HG02981 (cell line): ENCODE measurements at regions not wholly inside any gene's neighbourhood (a gene's known extent, or its start where the extent isn't known, plus 50 kb on each side); places are given as distances from the start of the nearest gene placed in this dataset.

ENCODE experiments used
- ATAC-seq: cut with Tn5 transposase; IDR thresholded peaks from one replicate; pipeline ENCODE4 v1.9.1; 2021; ENCODE audit warnings: mild to moderate bottlenecking, moderate library complexity; ENCODE audit not compliant: unreplicated experiment

DNA sequence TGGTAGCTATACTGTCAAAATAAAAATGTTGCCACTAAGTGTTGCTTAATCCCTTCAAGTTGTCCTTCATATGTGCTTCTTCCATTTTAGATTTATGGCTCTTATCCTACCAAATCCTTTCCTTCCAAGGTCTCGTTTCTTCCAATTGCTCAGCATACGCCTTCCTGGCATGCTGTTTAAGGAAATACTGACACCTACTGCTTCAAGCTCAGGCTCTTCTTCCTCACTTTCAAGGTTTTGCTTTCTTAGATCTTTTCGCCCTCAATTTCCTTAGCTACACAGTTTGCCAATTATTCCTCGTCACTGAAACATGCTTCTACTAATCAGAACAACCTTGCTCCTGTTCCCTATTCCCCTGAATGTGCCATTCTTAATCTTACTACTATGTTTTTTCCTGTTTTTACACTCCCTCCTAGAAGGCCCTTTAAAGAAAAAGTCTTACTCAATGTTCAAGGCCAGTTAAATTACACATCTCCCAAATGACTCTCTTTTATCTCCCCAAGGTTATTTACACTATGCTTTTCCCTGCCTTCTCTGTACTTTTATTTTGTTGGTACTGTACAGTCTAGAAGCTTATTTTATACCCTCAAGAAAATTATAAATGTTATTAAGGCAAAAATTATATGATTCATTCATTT, 343.1 kb downstream of the MZT1 start:
- no peak for ATAC-seq

DNA sequence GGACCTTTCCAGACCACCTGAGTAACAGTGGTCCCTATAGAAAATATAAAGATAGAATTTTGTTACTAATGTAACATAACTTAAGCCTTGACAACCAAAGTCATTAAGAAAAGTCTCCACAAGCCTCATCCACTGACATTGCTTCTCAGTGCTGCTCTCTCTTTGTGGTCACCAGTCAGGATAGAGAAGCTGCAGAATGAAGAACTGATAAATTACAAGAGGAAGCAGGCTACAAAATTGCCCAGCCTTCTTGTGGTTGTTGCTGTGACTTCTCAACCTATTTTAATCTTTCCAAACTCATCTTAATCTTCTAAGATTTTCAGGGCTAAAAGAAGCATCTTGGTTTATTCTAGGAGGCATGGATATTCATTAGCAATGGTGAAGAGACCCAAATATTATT, 343.8 kb downstream of the MZT1 start:
- ATAC-seq = no peak

DNA sequence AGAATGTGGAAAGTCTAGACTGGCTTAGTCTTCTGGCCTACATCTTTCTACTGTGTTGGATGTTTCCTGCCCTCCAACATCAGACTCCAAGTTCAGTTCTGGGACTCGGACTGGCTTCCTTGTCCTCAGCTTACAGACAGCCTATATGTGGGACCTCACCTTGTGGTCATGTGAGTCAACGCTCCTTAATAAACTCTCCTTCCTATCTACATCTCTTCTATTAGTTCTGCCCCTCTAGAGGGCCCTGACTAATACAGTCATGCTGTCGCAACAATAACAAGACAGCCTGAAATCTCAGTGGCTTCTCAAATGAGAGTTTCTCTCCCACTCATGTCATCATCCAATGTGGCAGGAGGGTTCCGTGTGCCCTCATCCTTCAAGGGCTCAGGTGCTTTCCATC, 347.8 kb downstream of the MZT1 start:
- no peak for ATAC-seq

DNA sequence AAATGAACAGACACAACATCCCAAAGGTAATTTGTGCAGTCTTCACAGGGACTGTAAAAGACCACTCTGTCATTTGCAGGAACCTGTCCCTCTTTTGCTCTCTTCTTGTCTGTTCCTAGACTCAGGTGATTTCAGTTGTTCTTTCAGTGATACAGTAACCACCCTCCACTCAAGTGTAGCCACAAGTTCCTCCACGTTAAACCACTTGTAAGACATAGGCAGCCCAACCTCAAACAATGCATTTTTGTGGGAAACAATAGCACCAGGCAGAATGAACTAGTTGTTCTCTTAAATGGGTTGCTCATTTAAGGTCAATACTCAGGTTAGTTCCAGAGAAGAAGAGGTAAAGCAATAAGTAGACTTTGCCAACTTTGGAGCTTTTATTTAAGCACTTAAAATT, 359.4 kb downstream of the MZT1 start:
- ATAC-seq = no peak

DNA sequence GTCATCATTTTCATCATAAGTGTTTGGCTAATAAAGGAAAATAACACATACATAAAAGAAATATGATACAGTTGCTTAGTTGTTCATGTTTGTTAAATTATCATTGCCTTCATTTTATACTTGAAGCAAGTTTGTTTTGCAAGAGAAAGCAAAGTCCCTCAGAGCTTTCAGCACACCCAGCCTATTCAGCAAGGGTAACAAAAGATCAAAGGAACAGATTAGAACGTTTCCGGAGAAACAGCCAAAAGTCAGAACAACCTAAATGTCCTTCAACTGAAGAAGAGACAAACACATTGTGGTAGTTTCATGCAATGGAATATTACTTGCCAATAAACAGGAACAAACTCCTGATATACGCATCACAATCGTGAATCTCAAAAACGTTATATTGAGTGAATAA, 380.7 kb downstream of the MZT1 start:
- ATAC-seq = no peak

DNA sequence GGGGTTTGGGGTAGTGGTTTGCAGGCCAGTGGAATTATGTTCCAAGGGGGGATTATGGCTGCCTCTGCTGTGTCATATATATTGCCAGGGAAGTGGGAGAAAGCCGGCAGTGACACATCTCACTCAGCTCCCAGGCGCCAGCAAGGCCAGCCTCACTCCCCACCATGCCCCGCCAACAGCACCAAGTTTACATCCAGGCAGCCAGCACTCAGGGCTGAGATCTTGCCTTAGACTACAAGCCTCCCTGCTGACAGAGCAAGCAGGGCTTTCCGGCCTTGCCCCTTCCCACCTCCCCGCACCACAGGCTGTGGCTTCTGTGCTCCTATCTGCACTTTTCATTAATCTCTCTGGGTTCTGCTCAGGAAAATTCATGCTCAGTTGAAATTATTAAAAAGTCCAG, 385.1 kb downstream of the MZT1 start:
- ATAC-seq = no peak

DNA sequence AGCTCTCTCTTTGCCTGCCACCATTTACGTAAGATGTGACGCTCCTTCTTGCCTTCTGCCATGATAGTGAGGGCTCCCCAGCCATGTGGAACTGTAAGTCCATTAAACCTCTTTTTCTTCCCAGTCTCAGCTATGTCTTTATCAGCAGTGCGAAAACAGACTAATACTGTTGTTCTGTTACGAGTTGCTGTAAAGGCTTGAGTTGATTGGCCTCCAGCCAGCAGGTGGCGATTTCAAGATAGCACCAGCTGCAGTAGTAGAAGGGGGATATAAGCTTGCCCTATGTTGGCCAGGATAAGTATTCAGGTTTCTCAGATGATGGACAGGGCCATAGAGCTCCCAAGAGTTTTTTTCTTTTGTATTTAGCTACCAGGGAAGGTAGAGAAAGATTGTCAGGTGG, 385.5 kb downstream of the MZT1 start:
- ATAC-seq = no peak

DNA sequence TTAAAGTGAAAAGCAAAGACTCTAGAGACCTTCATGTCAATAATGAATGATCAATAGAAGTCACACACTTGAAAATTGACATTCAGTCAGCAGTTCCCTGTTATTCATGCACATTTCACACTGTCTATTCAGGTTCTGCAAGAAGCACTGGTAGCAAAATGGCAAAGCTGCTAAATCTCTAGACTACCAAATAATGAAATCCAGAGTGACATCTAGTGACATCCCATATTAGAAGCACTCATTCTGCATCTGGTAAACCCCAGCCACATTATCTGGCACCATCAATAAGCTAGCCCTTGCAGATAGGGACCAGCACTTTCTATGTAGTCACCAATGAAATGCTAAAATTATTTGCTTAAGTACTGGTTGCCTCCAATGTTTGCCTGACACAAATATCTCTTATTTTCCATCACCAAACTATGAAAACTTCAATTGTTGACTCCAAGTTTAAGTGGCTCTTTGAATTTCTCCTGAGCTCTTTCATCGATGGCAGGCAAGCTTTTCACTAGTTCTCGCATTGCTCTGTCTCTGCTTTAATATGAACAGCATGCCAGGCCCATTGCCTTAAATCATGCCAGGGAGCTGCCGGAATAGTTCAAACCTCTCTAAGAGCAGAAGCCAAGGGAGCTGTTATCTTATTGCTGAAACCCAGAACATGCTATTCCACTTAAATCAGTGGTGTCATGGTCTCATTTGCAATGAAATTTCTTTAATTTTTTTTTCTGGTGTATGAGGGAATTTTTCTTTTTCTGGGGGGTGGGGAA, 409.9 kb downstream of the MZT1 start:
- no peak for ATAC-seq

DNA sequence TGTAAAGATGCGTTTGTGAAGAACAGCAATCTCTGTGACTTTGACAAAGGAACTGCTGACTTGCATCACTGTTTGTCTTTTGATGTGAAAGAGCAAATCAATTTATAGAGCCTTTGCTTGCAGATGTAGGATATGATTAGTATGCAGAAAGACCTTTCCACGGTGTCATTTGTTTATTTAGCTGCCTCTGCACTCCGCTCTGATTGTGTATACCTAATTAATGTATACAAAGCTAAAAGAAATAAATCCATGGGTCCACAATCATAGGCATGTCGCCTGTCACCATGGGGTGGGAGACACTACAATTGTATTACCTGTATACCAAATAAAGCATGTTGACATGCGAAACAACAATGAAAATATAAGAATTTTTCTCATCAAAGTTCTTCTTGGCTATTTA, 410.7 kb downstream of the MZT1 start:
- no peak for ATAC-seq

DNA sequence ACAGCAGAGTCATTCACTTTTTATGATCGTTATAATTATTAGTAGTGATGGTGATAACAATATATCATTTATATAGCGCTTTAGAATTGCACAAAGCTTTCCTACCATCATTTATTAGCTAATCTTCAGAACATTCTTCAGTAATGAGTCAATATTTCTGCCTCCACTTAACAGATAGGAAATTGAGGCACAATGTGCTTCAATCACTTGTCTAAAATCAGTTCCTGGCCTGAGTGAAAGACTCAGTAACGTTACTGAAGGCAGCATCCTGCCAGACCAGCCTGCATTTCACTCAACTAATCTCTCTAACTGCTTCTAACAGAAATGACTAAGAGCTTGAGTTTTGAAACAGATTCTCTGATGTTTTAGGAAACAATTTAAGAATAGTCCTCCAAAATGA, 412.1 kb downstream of the MZT1 start:
- ATAC-seq = no peak

DNA sequence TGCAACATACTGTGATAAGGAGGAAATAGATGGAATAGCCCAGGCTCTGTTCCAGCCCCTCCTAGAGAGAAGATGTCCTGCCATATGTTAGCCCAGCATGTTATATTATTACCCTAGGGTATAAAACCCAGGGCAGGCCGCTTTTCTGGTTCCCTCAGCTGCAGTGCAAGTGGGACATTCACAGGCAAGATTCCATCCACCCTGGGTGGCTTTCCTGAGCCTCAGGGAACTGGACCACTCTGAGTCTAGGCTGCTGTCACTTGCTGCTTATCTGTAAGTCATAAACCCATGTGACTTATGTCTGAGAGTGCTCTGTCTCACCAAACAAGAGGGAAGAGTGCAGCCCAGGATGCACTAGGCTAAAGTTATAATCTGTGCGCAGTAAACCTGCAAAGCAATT, 413.2 kb downstream of the MZT1 start:
- no peak for ATAC-seq

DNA sequence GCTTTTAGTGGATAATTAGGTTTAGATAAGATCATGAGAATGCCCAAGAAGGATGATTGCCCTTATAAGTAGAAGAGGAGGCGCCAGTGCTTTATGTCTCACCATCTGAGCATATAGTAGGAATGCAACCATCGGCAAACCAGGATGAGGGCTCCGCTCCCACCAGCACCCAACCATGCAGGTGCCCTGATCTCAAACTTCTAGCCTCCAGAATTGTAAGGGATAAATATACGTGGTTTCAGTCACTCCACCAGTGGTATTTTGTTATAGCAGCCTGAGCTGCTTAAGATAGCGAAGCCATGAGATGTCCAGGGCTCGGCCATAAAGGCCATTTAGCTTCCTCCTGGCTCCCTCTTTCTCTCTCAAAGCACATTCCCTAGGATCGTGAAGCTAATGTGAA, 413.9 kb downstream of the MZT1 start:
- ATAC-seq = no peak

DNA sequence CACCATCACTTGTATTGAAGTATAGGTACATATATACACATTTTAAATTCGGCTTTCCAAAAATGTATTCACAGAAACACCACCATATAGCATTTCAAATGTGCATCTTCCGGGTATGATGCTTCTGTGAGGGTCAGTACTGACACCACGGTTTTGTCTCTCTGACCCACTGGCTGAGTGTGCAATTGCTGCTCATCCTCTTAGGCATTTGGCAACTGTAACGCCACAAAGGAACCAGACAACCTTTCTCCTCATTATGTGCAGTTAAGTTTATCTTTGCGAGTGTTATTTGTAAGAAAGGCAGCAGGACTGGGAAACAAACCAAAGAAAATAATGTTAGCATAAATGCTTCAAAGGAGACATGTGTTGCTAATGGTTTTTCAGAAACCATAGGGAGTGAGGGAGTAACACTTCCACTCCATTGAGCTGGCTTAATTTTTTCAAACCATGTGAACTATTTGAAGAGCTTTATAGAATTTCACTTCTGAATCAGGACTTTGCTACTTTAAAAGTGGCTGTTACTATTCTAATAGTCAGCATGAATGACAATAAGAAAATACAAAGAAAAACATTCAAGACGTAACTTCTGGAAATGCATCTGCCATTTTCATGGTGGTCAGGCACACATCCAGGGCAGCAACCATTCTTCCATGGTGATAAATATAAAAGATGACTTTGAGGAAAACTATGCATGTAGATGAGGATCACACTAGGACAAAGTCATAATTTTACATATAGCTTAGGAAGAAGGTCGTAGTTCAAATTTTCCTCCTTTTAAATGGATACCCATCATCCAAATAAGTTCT, 423.3 kb downstream of the MZT1 start:
- ATAC-seq = no peak

DNA sequence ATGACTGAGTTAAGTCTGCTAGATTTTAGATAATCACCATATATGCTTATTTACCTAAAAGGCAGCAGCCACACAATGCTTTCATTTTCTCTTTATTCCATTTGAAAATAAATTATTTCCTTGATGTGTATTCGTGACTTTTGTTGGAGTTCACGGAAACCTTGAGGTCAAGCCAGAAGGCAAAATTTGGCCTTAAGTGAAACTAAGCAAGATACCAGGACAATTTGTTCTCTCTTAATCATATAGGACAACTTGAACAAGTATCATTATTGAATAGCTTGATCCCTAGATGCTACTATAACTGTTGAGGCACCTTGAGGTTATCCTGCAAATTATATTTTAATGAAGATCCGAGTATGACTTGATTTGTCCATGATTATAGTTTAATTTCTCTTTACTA, 429.2 kb upstream of the DACH1 start:
- no peak for ATAC-seq

DNA sequence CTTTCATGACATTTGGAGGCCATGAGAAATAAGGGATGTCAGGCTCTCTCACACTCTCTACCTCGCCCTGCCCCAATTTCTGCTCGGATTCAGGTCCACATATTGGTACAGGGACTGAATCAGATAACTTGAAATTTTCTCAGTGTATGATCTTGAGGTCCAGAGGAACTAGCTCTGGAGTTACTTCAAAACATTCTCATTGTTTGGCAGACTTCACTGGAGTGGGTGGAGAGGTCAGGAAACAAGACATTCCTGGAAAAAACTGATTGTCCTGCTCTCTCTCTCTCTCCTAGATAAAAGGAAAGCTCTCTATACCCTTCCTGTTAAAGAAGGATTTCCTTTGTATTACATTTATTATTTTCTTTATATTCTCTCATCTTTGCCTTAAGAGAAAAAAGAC, 428.1 kb upstream of the DACH1 start:
- ATAC-seq = no peak

DNA sequence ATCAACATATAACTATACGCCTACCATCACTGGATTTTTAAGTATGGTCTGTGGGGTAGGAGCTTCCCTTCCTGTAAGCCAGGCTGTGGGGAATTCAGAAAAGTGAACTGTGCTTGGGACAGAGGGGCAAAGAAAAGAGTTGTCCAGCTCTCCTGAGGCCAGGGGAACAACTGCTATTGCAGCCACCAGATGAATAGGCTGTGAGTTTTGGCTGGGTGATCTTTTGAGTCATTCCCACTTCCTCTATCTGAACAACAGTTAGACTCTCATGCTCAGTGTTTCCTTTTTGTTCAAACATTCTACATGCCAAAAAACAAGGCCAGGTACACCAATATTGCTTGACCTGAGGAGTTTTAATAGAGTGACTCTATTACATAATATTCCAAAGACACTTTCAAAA, 426.2 kb upstream of the DACH1 start:
- ATAC-seq = no peak

DNA sequence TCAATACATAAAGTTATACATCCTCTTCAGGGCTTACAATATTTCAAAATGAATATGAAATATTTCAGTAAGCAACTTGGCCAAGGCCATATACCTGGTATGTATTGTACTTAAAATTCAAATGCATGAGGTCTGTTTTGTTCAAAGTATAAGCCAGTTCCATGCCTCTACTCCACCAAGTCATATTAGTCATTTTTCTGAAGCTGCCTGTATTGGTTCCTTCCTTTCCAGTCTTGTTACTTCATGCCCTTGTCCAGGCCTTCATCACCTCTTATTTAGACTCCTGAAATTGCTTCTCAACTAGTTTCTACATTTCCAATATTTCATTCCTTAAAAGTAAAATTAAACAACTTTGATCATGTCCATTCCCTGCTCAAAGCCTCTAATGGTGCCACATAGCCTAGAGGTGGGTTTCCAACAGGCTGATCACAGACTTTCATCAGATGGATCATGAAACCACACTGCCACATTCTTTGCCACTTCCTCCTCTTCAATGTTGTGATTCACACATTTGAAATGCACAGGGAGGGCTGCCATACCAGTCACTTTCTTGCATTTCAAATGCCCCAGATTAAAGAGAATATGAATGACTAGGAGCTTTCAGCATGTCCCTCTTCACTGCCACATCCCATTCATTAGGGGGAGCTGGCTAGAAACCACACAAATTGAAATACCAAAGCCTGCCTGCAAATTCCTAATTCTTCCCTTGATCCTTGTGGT, 424.1 kb upstream of the DACH1 start:
- no peak for ATAC-seq

DNA sequence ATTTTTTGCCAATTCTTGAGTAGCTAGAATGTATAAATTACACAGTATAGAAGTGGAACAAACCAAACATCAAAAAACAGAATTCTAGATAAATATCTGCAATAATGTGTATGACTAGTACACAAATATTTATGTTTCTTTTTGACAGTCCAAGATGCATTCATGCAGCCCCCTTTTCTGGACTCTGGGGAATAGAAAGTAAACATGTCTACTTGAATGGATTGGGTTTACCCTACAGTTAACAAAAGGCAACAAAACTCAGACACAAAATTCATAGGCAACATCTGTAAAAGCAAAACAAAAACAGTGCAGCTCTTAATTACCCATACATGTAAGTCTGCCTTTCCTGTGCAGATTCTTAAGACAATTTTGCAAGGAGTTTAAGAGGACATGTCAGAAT, 419.4 kb upstream of the DACH1 start:
- ATAC-seq = no peak

DNA sequence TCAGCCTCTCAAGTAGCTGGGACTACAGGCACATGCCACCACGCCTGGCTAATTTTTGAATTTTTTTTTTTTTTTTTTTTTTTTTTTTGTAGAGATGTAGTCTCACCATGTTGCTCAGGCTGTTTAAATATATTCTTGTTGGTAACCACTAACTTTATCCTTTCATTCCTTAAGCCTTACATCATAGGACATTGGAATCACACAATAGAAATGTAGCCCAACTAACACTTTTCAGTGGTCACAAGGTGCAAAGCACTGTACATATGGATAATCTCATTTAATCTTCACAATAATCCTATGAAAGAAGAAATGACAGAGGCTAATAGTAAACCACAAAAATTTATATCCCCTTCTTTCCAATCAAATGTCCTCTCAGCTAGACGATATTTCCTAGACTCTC, 417.8 kb upstream of the DACH1 start:
- ATAC-seq = no peak

DNA sequence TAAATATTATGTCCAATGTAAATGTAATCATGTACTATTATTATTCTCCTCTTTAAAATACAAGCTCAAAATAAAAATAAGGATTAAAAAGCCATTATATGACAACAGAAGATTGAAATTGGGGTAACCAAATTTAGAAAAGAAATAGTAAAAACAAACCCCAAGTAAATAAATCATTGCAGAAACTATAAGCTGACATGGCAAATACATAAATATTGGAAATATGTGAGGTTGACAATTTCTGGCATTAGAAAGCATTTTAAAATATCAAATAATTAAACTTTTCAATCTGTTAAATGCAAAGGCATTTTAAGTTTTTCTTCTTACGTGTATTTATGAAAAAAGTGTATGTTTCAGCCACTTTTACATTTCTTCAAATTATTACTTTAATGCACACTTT, 394.7 kb upstream of the DACH1 start:
- no peak for ATAC-seq

DNA sequence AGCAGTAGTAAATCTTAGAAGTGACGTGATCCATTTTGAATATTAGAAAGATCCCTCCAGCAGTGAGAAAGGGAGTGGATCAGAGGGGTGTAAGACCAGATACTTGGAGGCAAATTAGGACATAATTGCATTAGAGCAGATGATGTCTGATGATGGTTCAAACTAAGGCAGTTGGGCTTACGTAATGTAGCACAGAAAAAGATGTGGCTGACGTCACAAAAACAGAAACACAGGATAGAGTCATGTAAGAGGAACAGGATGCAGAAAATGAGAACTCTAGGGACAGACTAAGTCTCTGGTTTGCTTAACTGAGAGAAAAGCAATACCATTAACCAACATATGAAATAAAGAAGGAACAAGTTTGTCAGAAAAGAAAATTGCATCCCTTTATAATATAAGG, 392.5 kb upstream of the DACH1 start:
- no peak for ATAC-seq
